ENCODE measurements at regions not wholly inside any gene's neighbourhood (a gene's known extent, or its start where the extent isn't known, plus 50 kb on each side); places are given as distances from the start of the nearest gene placed in this dataset.

GRCh38 chr12:43044241-43044640 is 454.7 kb upstream of the PRICKLE1 start:
- Mint-ChIP-seq H3K4me1 (ENCODE audit: unreplicated experiment) (no peaks in the 10 kb centered on the region), H3K9me3 (ENCODE audit: unreplicated experiment) (no peaks in the 10 kb centered on the region), H3K36me3 (ENCODE audit: low read depth, unreplicated experiment) (no peaks in the 10 kb centered on the region), H3K27me3 (ENCODE audit: unreplicated experiment) (no peaks in the 10 kb centered on the region), H3K4me3 (ENCODE audit: unreplicated experiment) (no peak overlapping the region), H3K27ac (ENCODE audit: unreplicated experiment) (no peak overlapping the region)
- no peak for TF ChIP-seq CTCF (IDR thresholded peaks at IDR 0.05; ENCODE audit: unreplicated experiment)
- no peak for DNase-seq (ENCODE audit: low spot score)

GRCh38 chr12:43038991-43039390 is 449.4 kb upstream of the PRICKLE1 start:
- Mint-ChIP-seq H3K9me3 (ENCODE audit: unreplicated experiment) (no peaks in the 10 kb centered on the region), H3K4me1 (ENCODE audit: unreplicated experiment) (no peaks in the 10 kb centered on the region), H3K27me3 (ENCODE audit: unreplicated experiment) (no peaks in the 10 kb centered on the region), H3K4me3 (ENCODE audit: unreplicated experiment) (no peak overlapping the region), H3K36me3 (ENCODE audit: low read depth, unreplicated experiment) (no peaks in the 10 kb centered on the region), H3K27ac (ENCODE audit: unreplicated experiment) (no peak overlapping the region)
- TF ChIP-seq CTCF (IDR thresholded peaks at IDR 0.05; ENCODE audit: unreplicated experiment): no peak
- DNase-seq (ENCODE audit: low spot score): no peak

- DNase-seq (ENCODE audit: low spot score): no peak
Measured at GRCh38 chr12:43029971-43030370, 440.4 kb upstream of the PRICKLE1 start.

GRCh38 chr12:43028826-43029225 is 439.3 kb upstream of the PRICKLE1 start:
- Mint-ChIP-seq H3K36me3 (ENCODE audit: low read depth, unreplicated experiment) (no peaks in the 10 kb centered on the region), H3K9me3 (ENCODE audit: unreplicated experiment) (no peaks in the 10 kb centered on the region), H3K4me3 (ENCODE audit: unreplicated experiment) (no peak overlapping the region), H3K4me1 (ENCODE audit: unreplicated experiment) (no peaks in the 10 kb centered on the region), H3K27ac (ENCODE audit: unreplicated experiment) (no peak overlapping the region), H3K27me3 (ENCODE audit: unreplicated experiment) (no peaks in the 10 kb centered on the region)
- DNase-seq (ENCODE audit: low spot score): no peak
- TF ChIP-seq CTCF (IDR thresholded peaks at IDR 0.05; ENCODE audit: unreplicated experiment): no peak

More at GRCh38 chr12:43029971-43030370, 440.4 kb upstream of the PRICKLE1 start:
- Mint-ChIP-seq H3K4me3 (ENCODE audit: unreplicated experiment) (no peak overlapping the region), H3K27me3 (ENCODE audit: unreplicated experiment) (no peaks in the 10 kb centered on the region), H3K4me1 (ENCODE audit: unreplicated experiment) (no peaks in the 10 kb centered on the region), H3K9me3 (ENCODE audit: unreplicated experiment) (no peaks in the 10 kb centered on the region), H3K27ac (ENCODE audit: unreplicated experiment) (no peak overlapping the region), H3K36me3 (ENCODE audit: low read depth, unreplicated experiment) (no peaks in the 10 kb centered on the region)
- TF ChIP-seq CTCF (IDR thresholded peaks at IDR 0.05; ENCODE audit: unreplicated experiment): no peak

- Mint-ChIP-seq H3K4me3 (ENCODE audit: unreplicated experiment) (no peak overlapping the region), H3K4me1 (ENCODE audit: unreplicated experiment) (no peaks in the 10 kb centered on the region), H3K27me3 (ENCODE audit: unreplicated experiment) (no peaks in the 10 kb centered on the region), H3K27ac (ENCODE audit: unreplicated experiment) (no peak overlapping the region), H3K36me3 (ENCODE audit: low read depth, unreplicated experiment) (no peaks in the 10 kb centered on the region), H3K9me3 (ENCODE audit: unreplicated experiment) (no peaks in the 10 kb centered on the region)
- DNase-seq (ENCODE audit: low spot score): no peak
- TF ChIP-seq CTCF (IDR thresholded peaks at IDR 0.05; ENCODE audit: unreplicated experiment): no peak
Measured at GRCh38 chr12:43022838-43023237, 433.3 kb upstream of the PRICKLE1 start.

Data from endothelial cell (in vitro differentiated cells).